Left ventricle myocardium inferior (tissue), 1 donor: ENCODE measurements at regions not wholly inside any gene's neighbourhood (a gene's known extent, or its start where the extent isn't known, plus 50 kb on each side); places are given as distances from the start of the nearest gene placed in this dataset.

Source experiments
- DNase-seq: peaks from one replicate; pipeline ENCODE4 v3.0.0-alpha.2; 2020
- H3K27ac ChIP-seq: fragments of 200-600 bp; replicated peaks from 2 replicates; pipeline ENCODE4 v1.8.0; 2021
- H3K27me3 ChIP-seq: fragments of 200-600 bp; 2 replicates; pipeline ENCODE4 v1.8.0; 2021; ENCODE audit warnings: low read depth
- H3K36me3 ChIP-seq: fragments of 200-600 bp; 2 replicates; pipeline ENCODE4 v1.8.0; 2021
- H3K4me1 ChIP-seq: fragments of 200-600 bp; 2 replicates; pipeline ENCODE4 v1.8.0; 2021
- H3K4me3 ChIP-seq: fragments of 200-600 bp; 2 replicates; pipeline ENCODE4 v1.8.0; 2021; ENCODE audit warnings: mild to moderate bottlenecking, moderate library complexity
- H3K9me3 ChIP-seq: fragments of 200-600 bp; replicated peaks from 2 replicates; pipeline ENCODE4 v1.8.0; 2021
- intact Hi-C: fragments of 100-400 bp; cut with micrococcal nuclease; formaldehyde crosslinking; loops from one replicate; pipeline ENCODE4 v1.11.0; 2022
- TF ChIP-seq, protein P1 (sequence below): fragments of 200-600 bp; IDR thresholded peaks from 2 replicates; pipeline ENCODE4 v1.8.0; 2021; ENCODE audit warnings: antibody characterized with exemption, mild to moderate bottlenecking, borderline replicate concordance
- donor health status: DM: no; HTN: yes; CAD: no; lungs with severe emphysema.

DNA sequence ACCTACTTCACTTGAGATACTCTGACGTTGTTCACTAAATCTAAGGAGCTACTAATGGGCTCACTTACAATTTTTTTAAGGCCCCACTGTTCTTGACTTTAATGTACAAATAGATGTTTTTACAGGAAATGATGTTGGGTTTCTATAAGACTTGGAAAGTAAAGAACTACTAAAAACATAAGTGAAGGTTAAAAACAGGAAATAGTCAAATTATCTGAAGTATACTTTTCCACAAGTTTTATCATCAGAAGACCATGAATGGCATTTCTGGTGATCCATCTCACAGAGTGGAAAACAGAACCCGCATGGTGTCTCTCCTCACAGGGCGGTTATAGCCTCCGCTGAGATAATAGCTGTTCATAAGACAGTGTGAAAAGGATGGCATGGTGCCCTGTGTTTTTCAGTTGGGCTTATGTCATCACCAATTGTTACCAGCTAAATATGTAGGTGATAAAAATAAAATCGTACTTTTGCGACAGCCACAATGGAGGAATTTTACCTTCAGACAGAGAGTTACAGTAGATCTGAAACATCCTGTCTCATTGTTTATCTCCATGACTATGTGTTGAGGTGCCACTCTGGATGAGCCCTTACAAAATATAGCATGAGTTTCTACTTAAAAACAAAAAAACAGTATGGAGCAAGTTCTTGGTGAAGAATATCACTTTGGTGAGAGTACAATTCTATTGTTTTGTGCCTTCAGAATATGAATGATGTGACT is 462.4 kb downstream of the RAP2B start:
- DNase-seq = no peak
- Histone ChIP-seq H3K27ac (no peak overlapping the region), H3K27me3 (no peaks in the 10 kb centered on the region), H3K9me3 (peaks cover 11% of the 10 kb centered on the region), H3K4me1 (peaks cover 19% of the 10 kb centered on the region), H3K36me3 (no peaks in the 10 kb centered on the region), H3K4me3 (no peak overlapping the region)
- intact Hi-C loops = no loop called here
- TF ChIP-seq, protein P1, sequence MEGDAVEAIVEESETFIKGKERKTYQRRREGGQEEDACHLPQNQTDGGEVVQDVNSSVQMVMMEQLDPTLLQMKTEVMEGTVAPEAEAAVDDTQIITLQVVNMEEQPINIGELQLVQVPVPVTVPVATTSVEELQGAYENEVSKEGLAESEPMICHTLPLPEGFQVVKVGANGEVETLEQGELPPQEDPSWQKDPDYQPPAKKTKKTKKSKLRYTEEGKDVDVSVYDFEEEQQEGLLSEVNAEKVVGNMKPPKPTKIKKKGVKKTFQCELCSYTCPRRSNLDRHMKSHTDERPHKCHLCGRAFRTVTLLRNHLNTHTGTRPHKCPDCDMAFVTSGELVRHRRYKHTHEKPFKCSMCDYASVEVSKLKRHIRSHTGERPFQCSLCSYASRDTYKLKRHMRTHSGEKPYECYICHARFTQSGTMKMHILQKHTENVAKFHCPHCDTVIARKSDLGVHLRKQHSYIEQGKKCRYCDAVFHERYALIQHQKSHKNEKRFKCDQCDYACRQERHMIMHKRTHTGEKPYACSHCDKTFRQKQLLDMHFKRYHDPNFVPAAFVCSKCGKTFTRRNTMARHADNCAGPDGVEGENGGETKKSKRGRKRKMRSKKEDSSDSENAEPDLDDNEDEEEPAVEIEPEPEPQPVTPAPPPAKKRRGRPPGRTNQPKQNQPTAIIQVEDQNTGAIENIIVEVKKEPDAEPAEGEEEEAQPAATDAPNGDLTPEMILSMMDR = no peak

DNA sequence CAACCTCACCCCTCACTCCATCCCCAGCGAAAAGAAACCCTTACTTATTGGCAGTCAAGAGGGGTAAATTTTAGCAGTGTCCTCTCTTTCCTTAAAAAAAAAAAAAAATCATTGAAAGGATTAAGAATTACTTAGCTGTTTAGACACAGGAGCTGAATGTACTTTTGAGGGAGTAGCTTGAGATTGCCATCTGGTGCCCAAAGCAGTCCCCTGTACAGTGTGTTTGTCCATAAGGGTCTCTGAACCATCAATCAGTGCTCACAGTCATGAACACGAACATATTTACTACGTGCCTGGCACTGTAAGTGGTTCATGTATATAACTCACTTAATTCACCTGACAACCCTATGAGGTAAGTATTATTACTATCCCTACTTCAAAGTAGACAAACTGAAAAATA is 463.5 kb downstream of the RAP2B start:
- H3K4me3 ChIP-seq = no peak overlapping the region
- TF ChIP-seq, protein P1 = no peak
- intact Hi-C loops = no loop called here
- H3K36me3 ChIP-seq = no peaks in the 10 kb centered on the region
- H3K27ac ChIP-seq = no peak overlapping the region
- no peak for DNase-seq
- H3K27me3 ChIP-seq = no peaks in the 10 kb centered on the region
- H3K4me1 ChIP-seq = peaks cover 19% of the 10 kb centered on the region
- peaks cover 5% of the 10 kb centered on the region for H3K9me3 ChIP-seq

DNA sequence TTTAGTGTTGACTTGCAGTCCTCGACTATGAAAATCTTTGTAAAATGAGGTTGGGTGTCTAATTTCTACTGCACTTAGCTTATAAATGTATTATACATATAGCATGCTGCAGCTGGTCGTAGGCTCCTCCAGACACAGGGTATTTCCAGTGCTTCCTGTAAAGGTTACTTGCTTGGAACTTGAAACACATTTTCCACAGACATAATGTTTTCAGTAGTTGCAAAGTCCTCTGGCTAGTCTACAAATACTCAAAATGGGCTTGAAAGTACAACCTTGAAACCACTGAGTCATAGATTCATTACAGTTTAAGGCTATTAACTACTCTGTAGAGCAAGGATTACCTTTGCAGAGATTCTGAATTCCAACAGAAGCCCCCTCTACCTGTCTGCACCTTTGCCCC is 464.1 kb downstream of the RAP2B start:
- no peak overlapping the region for H3K4me3 ChIP-seq
- H3K27me3 ChIP-seq = no peaks in the 10 kb centered on the region
- intact Hi-C loops = no loop called here
- H3K36me3 ChIP-seq = no peaks in the 10 kb centered on the region
- no peak for DNase-seq
- H3K27ac ChIP-seq = no peak overlapping the region
- no peaks in the 10 kb centered on the region for H3K9me3 ChIP-seq
- peaks cover 19% of the 10 kb centered on the region for H3K4me1 ChIP-seq
- TF ChIP-seq, protein P1 = no peak

GRCh38 chr3:153628591-153628990 is 466.6 kb downstream of the RAP2B start:
- Histone ChIP-seq H3K4me3 (no peak overlapping the region), H3K36me3 (no peaks in the 10 kb centered on the region), H3K4me1 (peaks cover 11% of the 10 kb centered on the region), H3K27ac (peak overlapping the region; percentile 37), H3K9me3 (no peaks in the 10 kb centered on the region), H3K27me3 (no peaks in the 10 kb centered on the region)
- no peak for DNase-seq
- TF ChIP-seq, protein P1 = no peak
- intact Hi-C loops = no loop called here

DNA sequence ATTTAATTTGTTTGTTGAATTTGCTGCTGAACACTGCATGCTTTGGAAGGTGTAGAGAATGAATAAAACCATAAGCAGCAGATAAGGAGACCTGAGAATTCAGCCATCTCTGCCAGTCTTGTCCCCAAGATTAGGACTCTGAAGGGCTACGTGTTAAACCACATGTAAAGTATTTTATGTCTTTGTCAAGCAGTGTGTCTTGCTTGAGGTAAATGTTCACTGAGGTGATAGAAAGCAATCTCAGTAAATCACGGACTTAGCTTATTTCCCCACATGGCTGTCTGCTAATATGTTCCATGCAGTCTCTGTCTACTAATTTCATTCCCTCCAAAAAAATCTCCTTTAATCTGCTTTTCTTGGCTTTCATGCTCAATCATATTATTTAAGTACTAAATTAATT is 467.1 kb downstream of the RAP2B start:
- Histone ChIP-seq H3K27me3 (no peaks in the 10 kb centered on the region), H3K4me1 (peaks cover 11% of the 10 kb centered on the region), H3K36me3 (no peaks in the 10 kb centered on the region), H3K9me3 (no peaks in the 10 kb centered on the region), H3K27ac (peak overlapping the region; percentile 37), H3K4me3 (no peak overlapping the region)
- TF ChIP-seq, protein P1 = no peak
- no peak for DNase-seq
- intact Hi-C loops = no loop called here
